PC-9 (cell line): ENCODE measurements at regions not wholly inside any gene's neighbourhood (a gene's known extent, or its start where the extent isn't known, plus 50 kb on each side); places are given as distances from the start of the nearest gene placed in this dataset.

Experiments
- CTCF ChIP-seq: fragments of 200-600 bp; sonication (generic); conservative IDR thresholded peaks from 2 replicates; pipeline ENCODE4 v1.6.1; 2017; ENCODE audit warnings: mixed run types, antibody characterized with exemption, mild to moderate bottlenecking, moderate library complexity
- EZH2 ChIP-seq: fragments of 200-600 bp; sonication (generic); IDR thresholded peaks from 2 replicates; pipeline ENCODE4 v1.8.0; 2017; ENCODE audit warnings: antibody characterized with exemption, low read depth

GRCh38 chr3:20564966-20565365 is 379.0 kb upstream of the SGO1 start:
- TF ChIP-seq CTCF, result no peak
- TF ChIP-seq EZH2, result no peak
